ENCODE measurements at regions not wholly inside any gene's neighbourhood (a gene's known extent, or its start where the extent isn't known, plus 50 kb on each side); places are given as distances from the start of the nearest gene placed in this dataset.

DNA sequence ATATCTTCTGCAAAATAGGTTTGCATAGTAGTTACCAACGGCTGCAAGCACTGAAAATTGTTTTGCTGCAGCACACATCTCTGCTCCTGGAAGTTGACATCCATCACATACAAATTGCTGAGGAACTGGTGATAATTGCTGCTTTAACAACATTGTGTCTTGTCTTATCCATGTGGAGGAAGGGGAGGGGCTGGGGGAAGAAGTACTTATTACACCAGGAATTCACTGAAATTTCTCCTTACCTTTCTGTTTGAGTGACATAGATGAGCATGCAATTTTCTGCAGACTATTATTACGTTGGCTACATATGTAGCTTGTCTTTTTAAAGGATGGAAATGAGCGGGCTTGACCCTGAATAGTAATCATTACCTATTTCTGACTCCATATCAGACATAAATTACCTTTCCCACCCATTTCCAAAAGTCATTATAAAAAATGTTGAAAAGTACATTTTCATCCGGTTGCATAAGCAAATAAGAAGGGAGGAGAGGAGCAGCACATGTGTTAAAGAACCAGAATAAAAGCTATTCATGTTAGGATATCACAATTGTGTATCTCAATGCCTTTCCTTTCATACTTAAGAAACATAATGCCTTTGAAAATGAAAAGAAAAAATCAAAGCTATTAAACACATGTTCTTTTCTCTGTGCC is 1905.6 kb downstream of the PCDH7 start:
- Histone ChIP-seq H3K4me1 (ENCODE audit: insufficient read depth, insufficient read length) (no peaks in the 10 kb centered on the region), H3K27me3 (ENCODE audit: insufficient read depth, insufficient read length) (no peaks in the 10 kb centered on the region), H3K36me3 (ENCODE audit: insufficient read depth, insufficient read length, low read length) (no peaks in the 10 kb centered on the region), H3K9ac (ENCODE audit: insufficient read length, low read depth) (no peak overlapping the region), H3K4me3 (ENCODE audit: insufficient read length, low read depth) (no peak overlapping the region), H3K9me3 (ENCODE audit: insufficient read depth, low read length) (no peaks in the 10 kb centered on the region)
- no peak for DNase-seq (ENCODE audit: low read depth, low spot score)
- no peak for TF ChIP-seq ZNF274 (IDR thresholded peaks at IDR 0.05; ENCODE audit: low read depth, low read length)

DNA sequence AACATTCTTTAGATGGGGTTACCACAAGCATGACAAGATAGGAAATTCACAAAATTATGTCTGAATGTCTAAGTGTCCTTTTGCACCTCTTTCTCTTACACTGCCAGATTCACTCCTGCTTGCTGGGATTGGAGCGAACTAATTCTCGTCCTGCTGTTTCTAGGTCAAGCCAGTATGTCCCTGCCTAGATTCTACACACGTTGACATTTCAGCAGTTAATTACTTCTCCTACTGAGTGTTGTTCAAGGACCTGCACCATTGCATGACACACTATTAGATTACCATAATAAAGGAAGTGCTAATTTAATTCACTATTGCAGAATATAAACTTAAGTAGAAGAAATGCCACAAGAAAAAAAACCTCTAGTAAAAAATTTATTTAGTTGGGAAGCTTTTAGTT is 1911.7 kb downstream of the PCDH7 start:
- Histone ChIP-seq H3K4me1 (ENCODE audit: insufficient read depth, insufficient read length) (no peaks in the 10 kb centered on the region), H3K36me3 (ENCODE audit: insufficient read depth, insufficient read length, low read length) (no peaks in the 10 kb centered on the region), H3K4me3 (ENCODE audit: insufficient read length, low read depth) (no peak overlapping the region), H3K9ac (ENCODE audit: insufficient read length, low read depth) (no peak overlapping the region), H3K27me3 (ENCODE audit: insufficient read depth, insufficient read length) (no peaks in the 10 kb centered on the region), H3K9me3 (ENCODE audit: insufficient read depth, low read length) (no peaks in the 10 kb centered on the region)
- no peak for TF ChIP-seq SUZ12 (IDR thresholded peaks at IDR 0.05; ENCODE audit: extremely low read depth, insufficient read depth, insufficient read length)
- no peak for DNase-seq (ENCODE audit: low read depth, low spot score)

DNA sequence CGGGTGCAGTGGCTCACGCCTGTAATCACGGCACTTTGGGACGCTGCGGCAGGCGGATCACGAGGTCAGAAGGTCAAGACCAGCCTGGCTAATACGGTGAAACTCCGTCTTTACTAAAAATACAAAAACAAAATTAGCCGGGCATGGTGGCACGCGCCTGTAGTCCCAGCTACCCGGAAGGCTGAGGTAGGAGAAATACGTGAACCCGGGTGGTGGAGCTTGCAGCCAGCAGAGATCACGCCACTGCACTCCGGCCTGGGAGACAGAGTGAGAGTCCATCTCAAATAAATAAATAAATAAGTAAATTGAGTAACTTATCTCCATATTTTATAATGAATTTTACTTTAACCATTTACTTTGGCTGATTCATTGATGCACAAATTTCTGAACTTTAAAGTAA is 1913.3 kb downstream of the PCDH7 start:
- H3K4me1 ChIP-seq (ENCODE audit: insufficient read depth, insufficient read length), result no peaks in the 10 kb centered on the region
- DNase-seq (ENCODE audit: low read depth, low spot score), result no peak

DNA sequence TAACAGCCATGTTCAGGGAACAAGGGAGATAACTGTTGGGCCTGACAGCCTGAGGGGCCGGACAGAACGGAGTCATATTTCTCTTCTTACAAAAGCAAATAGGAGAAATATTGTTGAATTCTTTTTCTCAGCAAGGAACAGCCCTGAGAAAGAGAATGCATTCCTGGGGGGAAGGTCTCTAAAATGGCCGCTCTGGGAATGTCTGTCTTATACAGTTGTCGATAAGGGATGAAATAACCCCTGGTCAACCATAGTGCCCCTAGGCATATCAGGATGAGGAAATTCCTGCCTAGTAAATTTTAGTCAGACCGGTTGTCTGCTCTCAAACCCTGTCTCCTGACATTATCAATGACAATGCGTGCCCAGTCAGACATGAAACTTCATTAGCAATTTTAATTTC is 1925.5 kb downstream of the PCDH7 start:
- Histone ChIP-seq H3K9ac (ENCODE audit: insufficient read length, low read depth) (no peak overlapping the region), H3K4me3 (ENCODE audit: insufficient read length, low read depth) (no peak overlapping the region), H3K4me1 (ENCODE audit: insufficient read depth, insufficient read length) (no peaks in the 10 kb centered on the region), H3K36me3 (ENCODE audit: insufficient read depth, insufficient read length, low read length) (no peaks in the 10 kb centered on the region), H3K9me3 (ENCODE audit: insufficient read depth, low read length) (peaks cover 39% of the 10 kb centered on the region; the same call in 1 of the 2 replicates), H3K27me3 (ENCODE audit: insufficient read depth, insufficient read length) (no peaks in the 10 kb centered on the region)
- DNase-seq (ENCODE audit: low read depth, low spot score), result no peak
- TF ChIP-seq YY1 (IDR thresholded peaks at IDR 0.05; ENCODE audit: insufficient read depth, insufficient read length) (no peak), ZNF274 (IDR thresholded peaks at IDR 0.05; ENCODE audit: low read depth, low read length) (no peak), SUZ12 (IDR thresholded peaks at IDR 0.05; ENCODE audit: extremely low read depth, insufficient read depth, insufficient read length) (no peak)

More for the DNA sequence above, 1913.3 kb downstream of the PCDH7 start:
- Histone ChIP-seq H3K9me3 (ENCODE audit: insufficient read depth, low read length) (no peaks in the 10 kb centered on the region), H3K36me3 (ENCODE audit: insufficient read depth, insufficient read length, low read length) (no peaks in the 10 kb centered on the region), H3K9ac (ENCODE audit: insufficient read length, low read depth) (no peak overlapping the region), H3K27me3 (ENCODE audit: insufficient read depth, insufficient read length) (no peaks in the 10 kb centered on the region), H3K4me3 (ENCODE audit: insufficient read length, low read depth) (no peak overlapping the region)
- no peak for TF ChIP-seq SUZ12 (IDR thresholded peaks at IDR 0.05; ENCODE audit: extremely low read depth, insufficient read depth, insufficient read length)
- TF ChIP-seq ZNF274 (IDR thresholded peaks at IDR 0.05; ENCODE audit: low read depth, low read length), result no peak
- TF ChIP-seq YY1 (IDR thresholded peaks at IDR 0.05; ENCODE audit: insufficient read depth, insufficient read length), result no peak

DNA sequence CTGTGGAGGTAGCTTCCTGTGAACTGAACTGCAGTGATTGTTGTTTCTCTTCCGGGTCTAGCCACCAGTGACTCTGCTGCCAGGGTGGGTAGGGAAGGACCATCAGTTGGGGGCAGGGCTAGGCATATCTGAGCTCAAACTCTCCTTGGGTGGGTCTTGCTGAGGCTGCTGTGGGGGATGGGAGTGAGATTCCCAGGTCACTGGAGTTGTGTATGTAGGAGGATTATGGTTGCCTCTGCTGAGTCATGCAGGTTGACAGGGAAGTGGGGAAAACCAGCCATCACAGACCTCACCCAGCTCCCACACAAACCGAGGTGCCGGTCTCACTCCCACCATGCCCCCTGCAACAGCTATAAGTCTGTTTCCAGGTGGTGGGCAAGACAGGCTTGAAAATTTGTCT is 1937.8 kb downstream of the PCDH7 start:
- H3K27me3 ChIP-seq (ENCODE audit: insufficient read depth, insufficient read length), result no peaks in the 10 kb centered on the region
- H3K4me3 ChIP-seq (ENCODE audit: insufficient read length, low read depth), result no peak overlapping the region
- no peak for DNase-seq (ENCODE audit: low read depth, low spot score)
- H3K9ac ChIP-seq (ENCODE audit: insufficient read length, low read depth), result no peak overlapping the region
- H3K4me1 ChIP-seq (ENCODE audit: insufficient read depth, insufficient read length), result no peaks in the 10 kb centered on the region
- no peaks in the 10 kb centered on the region for H3K36me3 ChIP-seq (ENCODE audit: insufficient read depth, insufficient read length, low read length)
- no peak for TF ChIP-seq ZNF274 (IDR thresholded peaks at IDR 0.05; ENCODE audit: low read depth, low read length)
- H3K9me3 ChIP-seq (ENCODE audit: insufficient read depth, low read length), result no peaks in the 10 kb centered on the region

DNA sequence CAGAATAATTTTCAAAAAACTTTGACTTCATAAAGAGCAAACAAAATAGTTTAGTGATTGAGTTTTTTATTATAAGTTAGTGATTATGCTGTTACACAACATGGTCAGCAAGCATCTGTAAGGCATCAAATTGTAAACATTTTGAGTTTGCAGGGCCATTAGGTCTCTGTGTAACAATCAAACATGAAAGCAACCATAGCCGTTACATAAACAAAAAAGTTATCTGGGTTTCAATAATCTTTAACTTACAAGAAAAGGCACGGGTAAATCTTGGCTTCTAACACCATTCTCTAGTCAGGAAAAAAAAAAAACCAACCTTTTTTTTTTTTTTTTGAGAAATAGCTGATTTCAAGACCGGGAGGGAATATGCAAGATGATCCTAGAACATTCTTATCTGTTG is 1941.1 kb downstream of the PCDH7 start:
- DNase-seq (ENCODE audit: low read depth, low spot score), result no peak
- no peaks in the 10 kb centered on the region for H3K36me3 ChIP-seq (ENCODE audit: insufficient read depth, insufficient read length, low read length)
- no peaks in the 10 kb centered on the region for H3K4me1 ChIP-seq (ENCODE audit: insufficient read depth, insufficient read length)
- no peak overlapping the region for H3K9ac ChIP-seq (ENCODE audit: insufficient read length, low read depth)
- H3K27me3 ChIP-seq (ENCODE audit: insufficient read depth, insufficient read length), result no peaks in the 10 kb centered on the region
- TF ChIP-seq YY1 (IDR thresholded peaks at IDR 0.05; ENCODE audit: insufficient read depth, insufficient read length) (no peak), ZNF274 (IDR thresholded peaks at IDR 0.05; ENCODE audit: low read depth, low read length) (no peak), SUZ12 (IDR thresholded peaks at IDR 0.05; ENCODE audit: extremely low read depth, insufficient read depth, insufficient read length) (no peak)
- no peak overlapping the region for H3K4me3 ChIP-seq (ENCODE audit: insufficient read length, low read depth)
- no peaks in the 10 kb centered on the region for H3K9me3 ChIP-seq (ENCODE audit: insufficient read depth, low read length)

DNA sequence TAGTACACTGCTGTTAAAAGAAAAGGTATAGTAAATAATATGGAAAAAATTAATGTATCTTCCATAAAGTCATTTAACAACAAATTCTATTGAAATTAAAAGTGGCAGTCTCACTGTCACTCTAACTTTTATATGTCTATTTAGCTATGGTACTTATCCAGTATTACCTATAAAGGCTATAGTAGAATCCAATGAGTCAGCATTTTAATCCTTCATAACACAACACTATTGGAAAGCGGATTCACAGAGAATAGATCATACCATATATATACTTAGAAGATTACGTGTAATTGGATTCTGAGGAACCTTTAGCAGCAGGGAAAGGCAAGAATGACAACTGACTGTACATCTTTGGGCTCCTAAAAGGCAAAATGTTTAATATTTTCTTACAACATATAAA is 1942.6 kb downstream of the PCDH7 start:
- TF ChIP-seq YY1 (IDR thresholded peaks at IDR 0.05; ENCODE audit: insufficient read depth, insufficient read length), result no peak
- TF ChIP-seq SUZ12 (IDR thresholded peaks at IDR 0.05; ENCODE audit: extremely low read depth, insufficient read depth, insufficient read length), result no peak
- TF ChIP-seq ZNF274 (IDR thresholded peaks at IDR 0.05; ENCODE audit: low read depth, low read length), result no peak
- no peaks in the 10 kb centered on the region for H3K27me3 ChIP-seq (ENCODE audit: insufficient read depth, insufficient read length)
- no peak for DNase-seq (ENCODE audit: low read depth, low spot score)

DNA sequence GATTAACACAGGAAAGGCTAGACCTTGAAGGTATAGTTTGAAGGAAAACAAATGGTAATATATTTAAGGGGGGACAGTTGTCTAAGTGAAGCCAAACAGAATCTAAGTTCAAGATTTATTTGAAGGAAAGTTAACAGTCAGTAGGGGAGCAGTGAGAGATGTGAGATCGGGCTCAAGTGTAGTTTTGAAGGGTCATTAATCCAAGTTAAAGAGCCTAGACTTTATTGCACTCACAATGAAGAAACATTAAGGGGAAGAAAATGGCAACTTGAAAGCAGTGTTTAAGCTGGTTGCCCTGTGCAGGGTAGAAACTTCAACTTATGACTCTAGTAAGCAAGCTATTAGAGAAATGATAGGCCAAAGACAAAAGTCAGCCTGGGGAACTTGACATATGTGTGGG is 1952.2 kb downstream of the PCDH7 start:
- DNase-seq (ENCODE audit: low read depth, low spot score), result no peak
- no peaks in the 10 kb centered on the region for H3K9me3 ChIP-seq (ENCODE audit: insufficient read depth, low read length)
- TF ChIP-seq YY1 (IDR thresholded peaks at IDR 0.05; ENCODE audit: insufficient read depth, insufficient read length), result no peak
- no peak for TF ChIP-seq ZNF274 (IDR thresholded peaks at IDR 0.05; ENCODE audit: low read depth, low read length)
- no peak for TF ChIP-seq SUZ12 (IDR thresholded peaks at IDR 0.05; ENCODE audit: extremely low read depth, insufficient read depth, insufficient read length)
- no peak overlapping the region for H3K9ac ChIP-seq (ENCODE audit: insufficient read length, low read depth)
- H3K4me3 ChIP-seq (ENCODE audit: insufficient read length, low read depth), result no peak overlapping the region
- no peaks in the 10 kb centered on the region for H3K36me3 ChIP-seq (ENCODE audit: insufficient read depth, insufficient read length, low read length)
- H3K4me1 ChIP-seq (ENCODE audit: insufficient read depth, insufficient read length), result no peaks in the 10 kb centered on the region
- no peaks in the 10 kb centered on the region for H3K27me3 ChIP-seq (ENCODE audit: insufficient read depth, insufficient read length)

More for the DNA sequence above, 1942.6 kb downstream of the PCDH7 start:
- no peaks in the 10 kb centered on the region for H3K36me3 ChIP-seq (ENCODE audit: insufficient read depth, insufficient read length, low read length)
- no peaks in the 10 kb centered on the region for H3K4me1 ChIP-seq (ENCODE audit: insufficient read depth, insufficient read length)
- no peak overlapping the region for H3K9ac ChIP-seq (ENCODE audit: insufficient read length, low read depth)
- no peaks in the 10 kb centered on the region for H3K9me3 ChIP-seq (ENCODE audit: insufficient read depth, low read length)
- H3K4me3 ChIP-seq (ENCODE audit: insufficient read length, low read depth), result no peak overlapping the region

Data from NT2/D1 (cell line).